ENCODE measurements at regions not wholly inside any gene's neighbourhood (a gene's known extent, or its start where the extent isn't known, plus 50 kb on each side); places are given as distances from the start of the nearest gene placed in this dataset.
A peak's percentile ranks its signal among the peaks of the same experiment; 100 is the strongest.

GRCh38 chr12:27385766-27386564 is 53.3 kb downstream of the BMAL2 start:
- no peak for TF ChIP-seq CTCF (conservative IDR thresholded peaks at IDR 0.05)
- WGBS, 2 experiments (ENCODE audit: insufficient coverage in 1 of 2, insufficient read length in 1 of 2): 92 to 94% methylated on average over 8 to 10 of the region's 10 CpGs

GRCh38 chr12:27387473-27387872 is 54.8 kb downstream of the BMAL2 start:
- H3K27ac Mint-ChIP-seq: no peak overlapping the region
- Histone ChIP-seq H3K4me1 (ENCODE audit: control insufficient read depth, insufficient read depth, low read length) (no peaks in the 10 kb centered on the region), H3K9ac (ENCODE audit: extremely low read depth, low read length, poor library complexity, severe bottlenecking) (no peak overlapping the region), H3K27ac (ENCODE audit: low read depth, low read length) (no peak overlapping the region), H3K36me3 (ENCODE audit: control insufficient read depth, insufficient read depth, low read length) (peaks cover 26% of the 10 kb centered on the region), H3K9me3 (ENCODE audit: control insufficient read depth, low read length) (peaks cover 10% of the 10 kb centered on the region), H3K4me3 (ENCODE audit: low read length) (no peak overlapping the region), H3K27me3 (ENCODE audit: control insufficient read depth, insufficient read depth, low read length, poor library complexity, severe bottlenecking) (no peaks in the 10 kb centered on the region)
- DNase-seq: no peak
- WGBS, 2 experiments (ENCODE audit: insufficient coverage in 1 of 2, insufficient read length in 1 of 2): 94% methylated on average over 1 of the region's 1 CpG; no CpG with 5 or more reads in 1 of the 2 experiments
- TF ChIP-seq CTCF (conservative IDR thresholded peaks at IDR 0.05): no peak
- peaks cover 5% of the 10 kb centered on the region for H3K9me3 Mint-ChIP-seq
- H3K4me3 Mint-ChIP-seq: no peak overlapping the region
- peaks cover 30% of the 10 kb centered on the region for H3K36me3 Mint-ChIP-seq (ENCODE audit: low read depth)
- H3K4me1 Mint-ChIP-seq: no peaks in the 10 kb centered on the region
- H3K27me3 Mint-ChIP-seq (ENCODE audit: insufficient read depth): no peaks in the 10 kb centered on the region

More at GRCh38 chr12:27385766-27386564, 53.3 kb downstream of the BMAL2 start:
- Mint-ChIP-seq H3K36me3 (ENCODE audit: low read depth) (peaks cover 32% of the 10 kb centered on the region), H3K9me3 (no peaks in the 10 kb centered on the region), H3K27ac (no peak overlapping the region), H3K4me1 (no peaks in the 10 kb centered on the region), H3K27me3 (ENCODE audit: insufficient read depth) (no peaks in the 10 kb centered on the region), H3K4me3 (no peak overlapping the region)
- no peak for DNase-seq
- Histone ChIP-seq H3K27me3 (ENCODE audit: control insufficient read depth, insufficient read depth, low read length, poor library complexity, severe bottlenecking) (no peaks in the 10 kb centered on the region), H3K27ac (ENCODE audit: low read depth, low read length) (no peak overlapping the region), H3K36me3 (ENCODE audit: control insufficient read depth, insufficient read depth, low read length) (peaks cover 18% of the 10 kb centered on the region), H3K4me3 (ENCODE audit: low read length) (no peak overlapping the region), H3K4me1 (ENCODE audit: control insufficient read depth, insufficient read depth, low read length) (no peaks in the 10 kb centered on the region), H3K9ac (ENCODE audit: extremely low read depth, low read length, poor library complexity, severe bottlenecking) (no peak overlapping the region), H3K9me3 (ENCODE audit: control insufficient read depth, low read length) (peaks cover 5% of the 10 kb centered on the region)

- 100% methylated on average over 1 of the region's 1 CpG for WGBS, 2 experiments (ENCODE audit: insufficient coverage in 1 of 2, insufficient read length in 1 of 2)
- H3K9me3 Mint-ChIP-seq: peaks cover 5% of the 10 kb centered on the region
- no peak overlapping the region for H3K4me3 Mint-ChIP-seq
- Histone ChIP-seq H3K9me3 (ENCODE audit: control insufficient read depth, low read length) (peaks cover 10% of the 10 kb centered on the region), H3K9ac (ENCODE audit: extremely low read depth, low read length, poor library complexity, severe bottlenecking) (no peak overlapping the region), H3K36me3 (ENCODE audit: control insufficient read depth, insufficient read depth, low read length) (peaks cover 26% of the 10 kb centered on the region), H3K4me3 (ENCODE audit: low read length) (no peak overlapping the region), H3K27me3 (ENCODE audit: control insufficient read depth, insufficient read depth, low read length, poor library complexity, severe bottlenecking) (no peaks in the 10 kb centered on the region), H3K27ac (ENCODE audit: low read depth, low read length) (no peak overlapping the region), H3K4me1 (ENCODE audit: control insufficient read depth, insufficient read depth, low read length) (no peaks in the 10 kb centered on the region)
- no peak for DNase-seq
- H3K27me3 Mint-ChIP-seq (ENCODE audit: insufficient read depth): no peaks in the 10 kb centered on the region
- H3K27ac Mint-ChIP-seq: peak overlapping the region; percentile 2
- peaks cover 32% of the 10 kb centered on the region for H3K36me3 Mint-ChIP-seq (ENCODE audit: low read depth)
- no peak for TF ChIP-seq CTCF (conservative IDR thresholded peaks at IDR 0.05)
- no peaks in the 10 kb centered on the region for H3K4me1 Mint-ChIP-seq
These were observed 56.0 kb downstream of the BMAL2 start for GRCh38 chr12:27388650-27389049.

Data from endodermal cell (in vitro differentiated cells).